GM19372 (cell line): ENCODE measurements at regions not wholly inside any gene's neighbourhood (a gene's known extent, or its start where the extent isn't known, plus 50 kb on each side); places are given as distances from the start of the nearest gene placed in this dataset.
"Not testable (repeated sequence)": the region's sequence is repeated elsewhere in the genome, so short reads cannot be mapped to it uniquely, and the experiment has no call there.

ENCODE experiments used
- ATAC-seq: cut with Tn5 transposase; IDR thresholded peaks from one replicate; pipeline ENCODE4 v1.9.1; 2021; ENCODE audit warnings: mild to moderate bottlenecking, low read depth, moderate library complexity; ENCODE audit not compliant: unreplicated experiment

DNA sequence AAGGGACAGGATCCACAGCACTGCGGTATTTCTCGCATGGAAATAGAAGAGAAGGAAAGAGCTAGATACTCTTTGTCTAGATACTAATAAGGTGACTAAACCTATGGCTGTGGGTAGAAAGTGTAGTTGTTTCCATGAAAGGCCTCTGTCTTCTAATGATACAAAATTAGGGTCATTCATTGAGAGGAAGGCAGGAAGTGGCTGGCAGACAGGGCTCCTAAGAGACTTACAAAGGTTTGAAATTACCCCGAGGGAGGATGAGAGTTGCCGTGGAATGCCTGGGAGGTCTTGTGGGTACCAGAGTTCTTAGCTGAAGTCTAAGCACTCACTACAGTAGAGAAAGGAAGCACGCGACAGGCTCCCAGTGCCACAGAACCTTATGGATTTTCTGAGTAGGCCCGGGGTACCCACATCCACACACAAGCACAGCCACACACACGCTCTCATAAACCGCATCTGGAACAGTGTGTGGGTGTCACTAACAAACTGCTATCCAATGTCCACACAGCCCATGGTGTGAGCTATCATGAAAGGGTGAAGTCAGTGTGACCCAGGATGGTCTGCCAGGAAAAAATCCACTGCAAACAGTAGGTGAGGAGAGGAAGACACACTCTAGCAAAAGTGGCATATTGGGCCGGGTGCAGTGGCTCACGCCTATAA is 221.4 kb downstream of the FAM43A start:
- ATAC-seq, result no peak

DNA sequence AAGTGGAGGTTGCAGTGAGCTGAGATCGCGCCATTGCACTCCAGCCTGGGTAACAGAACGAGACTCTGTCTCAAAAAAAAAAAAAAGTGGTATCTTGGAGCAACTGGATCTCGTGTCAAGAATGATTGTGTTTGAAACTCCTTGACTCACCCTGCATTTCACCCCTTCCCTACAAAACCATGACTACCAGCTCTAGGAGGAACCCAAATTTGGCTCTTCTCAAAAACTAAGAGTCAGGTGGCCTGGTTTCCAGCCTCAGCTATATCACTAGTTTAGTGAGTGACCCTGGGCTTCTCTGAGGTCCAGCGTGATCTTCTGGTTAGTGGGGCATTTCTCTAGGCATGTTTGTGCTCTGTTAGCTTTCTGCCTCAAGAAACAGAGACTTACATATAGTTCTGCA is 222.1 kb downstream of the FAM43A start:
- no peak for ATAC-seq

DNA sequence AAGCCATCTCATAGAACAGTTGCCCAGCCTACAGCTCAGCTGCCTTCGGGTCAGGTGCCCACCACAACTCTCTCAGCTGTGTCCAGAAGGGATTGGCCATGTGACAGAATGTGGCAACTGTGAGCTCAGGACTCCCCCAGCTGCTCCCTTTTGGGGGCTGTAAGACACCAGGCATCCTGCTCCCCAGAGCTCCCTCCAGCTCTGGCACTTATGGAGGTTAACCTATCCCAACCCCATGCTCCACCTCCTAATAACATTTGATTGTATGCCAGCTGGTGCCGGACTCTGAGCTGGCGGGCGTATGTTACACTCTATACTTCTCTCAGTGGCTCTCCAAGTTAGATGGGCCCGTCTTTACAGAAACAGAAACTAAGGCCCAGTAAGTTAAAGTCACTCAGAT is 222.8 kb downstream of the FAM43A start:
- no peak for ATAC-seq

DNA sequence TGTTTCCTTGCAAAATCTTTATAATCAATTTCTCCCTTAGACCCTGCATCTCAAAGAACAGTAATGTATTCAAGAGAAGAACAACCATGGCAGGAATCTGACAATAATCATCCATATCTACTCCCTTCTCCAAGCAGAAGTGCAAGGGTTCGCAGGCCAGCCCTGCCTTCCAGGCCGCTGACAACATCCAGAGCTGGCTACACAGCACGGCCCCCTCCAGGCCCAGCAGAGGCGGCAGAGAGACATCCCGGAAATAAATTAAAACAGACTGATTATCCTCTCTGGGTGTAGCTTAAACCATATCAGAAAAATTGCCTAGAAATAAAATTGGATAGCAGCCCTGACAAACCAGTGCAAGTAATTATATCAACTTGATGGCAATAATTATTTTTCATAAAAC is 223.3 kb downstream of the FAM43A start:
- no peak for ATAC-seq

DNA sequence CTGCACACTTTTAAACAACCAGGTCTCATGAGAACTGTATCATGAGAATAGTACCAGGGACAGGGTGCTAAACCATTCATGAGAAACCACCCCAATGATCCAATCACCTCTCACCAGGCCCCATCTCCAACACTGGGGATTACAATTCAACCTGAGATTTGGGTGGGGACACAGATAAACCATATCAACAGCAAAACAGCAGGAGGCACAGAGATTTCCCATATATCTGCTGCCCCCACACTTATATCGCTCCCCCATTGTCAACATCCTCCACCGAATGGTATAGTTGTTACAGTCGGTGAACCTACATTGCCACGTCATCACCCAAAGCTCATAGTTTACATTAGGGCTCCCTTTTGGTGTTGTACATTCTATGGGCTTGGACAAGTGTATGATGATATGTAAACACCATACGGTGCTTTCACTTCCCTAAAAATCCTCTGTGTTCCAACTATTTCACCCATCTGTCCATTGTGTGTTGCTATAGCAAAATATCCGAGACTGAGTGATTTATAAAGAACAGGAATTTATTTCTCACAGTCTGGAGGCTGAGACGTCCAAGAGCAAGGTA is 224.8 kb downstream of the FAM43A start:
- ATAC-seq, result no peak

DNA sequence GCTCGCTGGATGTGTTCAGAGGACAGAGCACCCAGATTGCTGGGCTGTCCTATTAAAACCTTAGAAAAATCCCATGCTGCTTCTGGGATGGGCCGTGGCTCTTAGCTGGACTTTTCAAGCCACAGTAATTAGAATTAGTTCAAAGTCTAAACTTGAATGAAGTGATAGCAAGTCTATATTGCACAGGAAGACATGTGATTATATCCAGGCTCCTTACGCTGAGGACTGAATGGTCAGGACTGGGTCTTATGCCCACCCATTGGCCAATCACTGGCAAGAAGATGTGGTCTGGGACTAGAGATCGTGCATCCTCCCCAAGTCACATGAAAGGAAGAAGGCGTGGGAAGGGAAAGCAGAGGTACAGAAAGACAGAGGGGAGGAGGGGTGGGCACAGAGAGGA is 227.6 kb downstream of the FAM43A start:
- ATAC-seq, result no peak

DNA sequence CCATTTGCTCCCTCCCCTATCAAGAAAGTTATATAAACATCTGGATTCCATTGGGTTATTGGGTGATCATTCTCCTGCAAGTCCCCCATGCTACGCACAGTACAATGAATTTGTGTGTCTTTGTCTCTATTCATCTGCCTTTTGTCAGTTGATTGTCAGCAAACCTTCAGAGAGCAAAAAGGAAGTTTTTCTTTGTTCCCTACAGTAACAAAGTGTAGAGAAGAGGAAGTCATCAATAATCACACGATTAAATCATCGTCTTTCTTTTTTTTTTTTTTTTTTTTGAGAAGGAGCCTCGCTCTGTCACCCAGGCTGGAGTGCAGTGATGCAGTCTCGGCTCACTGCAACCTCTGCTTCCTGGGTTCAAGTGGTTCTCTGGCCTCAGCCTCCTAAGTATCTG is 239.2 kb downstream of the FAM43A start:
- ATAC-seq, result not testable (repeated sequence)

DNA sequence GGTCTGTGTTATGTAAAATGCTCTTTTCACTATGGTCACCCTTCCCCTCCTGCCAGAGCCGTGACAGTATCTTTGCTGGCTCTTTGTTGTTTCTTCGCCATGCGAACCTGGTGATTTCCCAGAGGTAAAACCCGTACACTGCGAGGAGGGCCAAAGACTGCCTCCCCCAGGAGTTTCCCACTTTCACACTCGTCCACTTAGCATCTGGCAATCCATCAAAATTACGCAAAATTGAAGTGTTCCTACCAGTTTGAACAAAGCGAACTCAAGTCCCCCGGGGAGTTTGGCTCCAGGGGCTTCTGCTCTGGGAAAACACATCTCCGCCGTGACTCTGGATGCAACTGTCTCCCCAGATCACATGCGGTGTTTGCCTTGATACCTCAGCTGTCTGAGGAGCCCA is 239.9 kb downstream of the FAM43A start:
- no peak for ATAC-seq

DNA sequence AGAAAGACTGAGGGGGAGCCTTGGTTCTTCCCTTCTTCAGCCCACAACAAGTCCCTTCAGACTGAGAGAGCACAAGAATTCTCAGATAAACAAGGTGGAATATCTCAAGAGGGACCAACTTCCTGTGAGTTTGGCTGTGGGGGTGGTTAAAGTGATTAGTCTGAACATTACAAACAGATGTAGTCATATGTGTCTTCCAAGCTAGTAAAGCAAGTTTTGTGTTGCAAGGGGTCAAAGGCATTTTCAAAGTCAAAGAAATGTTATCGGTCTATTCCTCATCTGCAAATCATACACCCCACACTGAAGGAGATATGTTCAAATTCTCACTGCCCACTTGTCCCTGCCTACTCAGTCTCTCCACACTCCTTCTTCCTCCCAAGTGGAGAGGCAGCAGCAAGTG is 242.5 kb downstream of the FAM43A start:
- ATAC-seq, result no peak

DNA sequence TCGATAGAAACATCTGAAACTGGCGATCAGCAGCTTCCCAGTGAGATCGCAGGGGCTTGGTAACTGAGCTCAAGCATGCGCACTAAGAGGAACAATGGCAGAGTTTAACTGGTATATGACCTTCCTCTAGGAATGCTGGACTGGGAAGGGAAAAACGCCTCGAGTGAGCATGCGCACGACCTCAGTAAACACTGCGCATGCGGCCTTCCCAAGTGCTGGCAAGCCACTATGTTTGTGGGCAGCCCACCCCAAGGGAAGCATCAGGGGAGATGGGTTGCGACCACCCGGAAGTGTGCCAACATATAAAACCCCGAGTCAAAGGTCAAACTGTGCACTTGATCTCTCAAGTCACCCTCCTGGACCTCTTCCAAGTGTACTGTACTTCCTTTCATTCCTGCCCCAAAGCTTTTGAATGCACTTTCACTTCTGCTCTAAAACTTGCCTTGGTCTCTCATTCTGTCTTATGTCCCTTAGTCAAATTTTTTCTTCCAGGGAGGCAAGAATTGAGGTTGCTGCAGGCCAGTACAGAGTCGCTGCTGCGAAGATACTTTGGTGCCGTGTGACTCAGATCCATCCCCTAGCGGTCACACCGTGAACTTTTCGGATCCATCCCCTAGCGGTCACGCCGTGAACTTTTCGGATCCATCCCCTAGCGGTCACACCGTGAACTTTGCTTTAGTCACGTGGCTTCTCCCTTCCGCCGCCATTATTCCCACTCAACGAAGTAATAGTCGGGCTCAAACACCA is 243.3 kb downstream of the FAM43A start:
- no peak for ATAC-seq

DNA sequence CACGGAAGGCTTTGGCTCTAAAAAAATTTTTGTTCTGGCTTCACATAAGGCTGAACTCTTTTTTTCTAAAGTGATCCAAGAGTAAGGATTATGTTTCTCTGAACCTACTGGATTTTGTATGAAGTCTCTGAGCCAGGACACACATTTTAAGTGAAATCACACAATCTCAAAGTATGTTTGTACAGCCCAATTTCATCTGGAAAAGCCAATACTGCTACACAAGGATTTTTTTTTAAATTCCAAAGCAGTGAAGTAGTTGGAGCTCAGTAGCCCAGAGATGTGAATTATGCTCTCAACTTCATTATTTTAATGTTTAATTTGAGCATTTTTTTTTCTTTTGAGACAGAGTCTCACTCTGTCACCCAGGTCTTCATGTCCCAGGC is 243.9 kb downstream of the FAM43A start:
- ATAC-seq, result no peak

DNA sequence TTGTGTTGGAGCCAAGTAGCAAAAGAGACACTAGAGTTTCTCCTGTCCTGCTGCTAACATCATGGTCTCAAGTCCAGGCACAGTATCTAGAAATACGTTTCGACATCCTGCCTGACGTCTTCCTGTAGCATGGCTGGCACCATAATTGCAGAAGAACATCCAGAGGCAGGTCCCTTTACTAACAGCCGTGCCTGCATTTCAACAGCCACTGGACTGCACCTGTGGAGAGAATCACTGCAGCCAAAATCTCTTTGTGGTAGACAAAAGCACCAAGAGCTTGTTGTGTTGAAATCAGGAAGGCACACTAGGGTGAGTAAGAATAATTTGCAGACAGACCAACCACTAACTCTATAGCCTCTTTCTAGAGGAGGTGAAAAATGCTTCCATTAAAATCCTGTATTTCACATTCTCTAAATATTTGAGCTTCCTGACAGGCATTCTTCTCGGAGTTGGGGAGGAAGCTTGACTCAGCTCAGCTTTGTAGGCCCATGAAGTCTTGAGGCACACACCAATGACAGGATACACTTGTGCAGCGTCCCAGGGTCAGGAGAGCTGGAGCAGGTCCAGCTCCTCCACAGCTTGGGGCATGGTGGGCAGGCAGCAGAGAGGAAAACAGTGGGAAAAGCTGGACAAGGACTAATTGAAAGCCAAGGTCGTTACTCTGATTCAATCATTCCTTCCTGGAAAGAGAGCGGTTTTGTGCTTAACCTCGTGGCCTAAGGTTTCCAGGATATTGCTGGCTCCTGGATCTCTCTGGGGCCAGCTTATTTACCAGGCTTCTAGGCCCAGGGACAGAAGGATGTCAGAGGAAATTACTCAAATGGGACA is 244.9 kb downstream of the FAM43A start:
- ATAC-seq, result no peak

DNA sequence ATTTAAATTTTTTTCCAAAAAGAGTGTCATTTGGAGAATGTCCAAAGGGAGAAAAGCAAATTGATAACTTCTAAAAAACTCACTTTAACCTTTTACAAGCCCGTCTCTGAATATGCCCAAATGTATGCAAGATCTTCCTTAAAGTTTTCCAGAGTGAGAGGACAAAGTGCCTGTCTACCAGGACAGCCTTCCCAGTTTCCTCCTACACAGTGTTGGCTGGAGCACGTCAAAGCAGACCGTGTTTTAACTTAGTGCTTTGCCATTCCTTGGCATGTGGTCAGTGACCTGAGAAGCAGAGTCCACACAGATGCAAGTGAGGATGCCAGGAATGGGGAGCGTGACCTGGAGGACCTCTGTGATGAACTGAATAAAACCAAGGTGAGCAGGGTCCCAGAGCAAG is 245.7 kb downstream of the FAM43A start:
- ATAC-seq, result no peak

DNA sequence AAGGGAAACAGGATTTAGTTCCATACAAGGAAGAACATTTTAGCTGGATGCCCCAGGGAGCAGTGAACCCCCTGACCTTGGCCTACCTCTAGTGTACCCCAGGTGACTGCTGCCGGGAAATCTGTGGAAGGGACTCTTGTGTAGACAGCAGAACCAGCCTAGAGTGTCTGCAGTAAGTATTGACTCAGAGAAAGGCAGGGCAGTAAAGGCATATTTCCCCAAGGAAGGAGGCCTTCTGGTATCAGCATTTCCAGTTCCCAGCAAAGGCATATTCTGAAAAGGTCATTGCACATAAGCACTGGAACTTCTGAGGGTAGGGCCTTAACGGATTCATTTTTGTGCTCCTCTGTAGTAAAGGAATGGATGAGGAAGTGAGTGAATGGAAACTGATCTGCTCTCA is 246.2 kb downstream of the FAM43A start:
- no peak for ATAC-seq

DNA sequence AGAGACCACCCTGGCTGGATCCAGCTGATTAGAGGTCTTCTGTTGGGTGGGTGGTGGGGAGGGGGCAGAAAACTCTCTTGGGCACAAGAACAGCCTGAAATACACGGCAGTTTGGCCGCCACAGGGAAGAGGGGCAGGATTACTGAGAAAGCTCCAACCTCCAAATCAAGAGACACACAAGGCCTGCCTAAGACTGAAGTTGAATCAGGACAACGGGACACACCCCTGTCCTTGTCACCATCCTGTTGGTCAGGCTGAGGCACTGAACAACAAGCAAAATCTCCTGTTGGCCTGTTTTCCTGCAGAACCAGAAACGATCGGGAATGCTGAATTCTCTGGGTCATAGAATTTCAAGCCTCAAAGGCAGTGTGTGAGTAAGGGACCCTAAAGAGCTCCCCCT is 247.8 kb downstream of the FAM43A start:
- no peak for ATAC-seq

DNA sequence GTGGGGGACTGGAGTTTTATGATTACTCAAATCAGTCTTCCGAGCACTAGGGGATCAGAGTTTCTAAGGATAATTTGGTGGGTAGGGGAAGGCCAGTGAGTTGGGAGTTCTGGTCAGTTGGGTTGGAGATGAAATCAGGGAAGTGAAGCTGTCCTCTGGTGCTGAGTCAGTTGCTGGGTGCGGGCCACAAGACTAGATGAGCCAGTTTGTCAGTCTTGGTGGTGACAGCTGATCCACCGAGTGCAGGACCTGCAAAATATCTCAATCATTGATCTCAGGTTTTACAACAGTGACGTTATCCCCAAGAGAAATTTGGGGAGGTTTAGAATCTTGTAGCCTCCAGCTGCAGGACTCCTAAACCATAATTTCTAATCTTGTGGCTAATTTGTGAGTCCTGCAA is 249.4 kb downstream of the FAM43A start:
- no peak for ATAC-seq

DNA sequence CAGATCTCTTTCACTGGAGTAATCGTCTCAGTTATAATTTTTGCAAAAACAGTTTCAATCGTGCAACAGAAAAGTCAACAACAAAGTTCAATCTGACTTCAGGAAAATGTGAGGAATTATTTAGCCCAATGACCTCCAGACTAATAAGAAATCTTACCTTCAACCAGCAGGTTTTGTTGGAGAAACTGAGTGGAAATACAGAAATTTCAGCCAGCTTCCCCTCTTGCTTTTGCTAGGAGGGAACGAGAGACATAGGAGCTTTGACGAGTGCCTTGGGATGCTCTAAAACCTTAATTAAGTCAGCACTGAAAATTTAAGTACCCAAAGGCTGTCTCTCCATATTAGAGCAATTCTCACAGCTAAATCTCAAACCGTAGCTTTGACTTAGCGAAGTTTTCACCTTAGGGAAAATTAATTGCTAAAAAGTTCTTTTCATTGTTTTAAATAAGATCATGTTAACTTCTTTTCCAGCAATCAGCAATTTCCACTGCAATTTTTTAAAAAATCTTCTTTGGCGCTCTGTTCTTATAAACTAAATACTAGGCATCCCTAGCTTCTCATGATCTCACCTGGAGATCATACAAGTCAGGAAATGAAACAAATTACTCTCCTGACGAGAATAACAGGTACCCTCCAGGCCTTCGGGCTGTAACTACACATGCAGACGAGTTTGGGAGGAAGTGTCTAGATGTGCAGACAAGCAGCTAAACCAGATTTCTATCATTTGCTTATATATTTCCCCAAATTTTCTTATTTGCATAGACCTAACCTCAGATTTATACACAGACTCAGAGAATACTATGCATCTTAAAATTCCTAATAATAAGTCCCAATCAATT is 250.2 kb downstream of the FAM43A start:
- ATAC-seq, result no peak

DNA sequence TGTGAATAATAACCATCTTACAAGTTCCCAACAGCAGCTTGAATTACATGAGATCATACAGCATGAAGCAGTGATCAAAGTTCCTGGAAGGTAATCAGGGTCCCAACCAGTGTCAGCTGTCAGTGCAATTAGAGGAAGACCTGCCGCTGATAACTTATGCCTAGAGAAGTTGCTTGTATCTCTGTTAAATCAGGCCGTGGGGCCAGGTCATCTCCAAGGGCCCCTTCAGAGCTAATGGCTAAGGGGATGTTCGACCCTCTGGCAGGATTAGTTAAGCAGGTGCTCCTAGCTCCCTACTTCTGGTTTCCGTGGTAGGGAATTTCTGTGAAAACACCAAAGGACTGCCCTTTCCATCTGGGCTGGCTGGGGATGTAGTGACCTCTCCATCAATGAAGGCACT is 251.0 kb downstream of the FAM43A start:
- no peak for ATAC-seq

DNA sequence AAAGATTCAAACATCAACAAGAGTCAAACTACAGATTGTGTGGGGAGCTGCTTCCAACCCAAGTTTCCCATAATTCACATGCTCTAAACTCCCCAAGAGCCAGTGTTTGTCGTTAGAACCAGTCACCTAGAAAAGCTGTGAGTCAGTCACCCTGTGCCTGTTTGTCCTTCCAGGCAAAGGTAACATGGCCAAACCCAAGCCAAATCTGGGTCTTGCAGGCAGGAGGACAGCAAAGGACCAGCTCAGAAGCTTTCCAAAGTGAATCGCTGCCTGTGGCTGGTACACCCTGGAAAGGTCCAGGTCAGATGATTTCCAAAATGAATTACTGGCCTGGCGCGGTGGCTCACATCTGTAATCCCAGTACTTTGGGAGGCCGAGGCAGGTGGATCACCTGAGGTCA is 251.5 kb downstream of the FAM43A start:
- ATAC-seq, result no peak

DNA sequence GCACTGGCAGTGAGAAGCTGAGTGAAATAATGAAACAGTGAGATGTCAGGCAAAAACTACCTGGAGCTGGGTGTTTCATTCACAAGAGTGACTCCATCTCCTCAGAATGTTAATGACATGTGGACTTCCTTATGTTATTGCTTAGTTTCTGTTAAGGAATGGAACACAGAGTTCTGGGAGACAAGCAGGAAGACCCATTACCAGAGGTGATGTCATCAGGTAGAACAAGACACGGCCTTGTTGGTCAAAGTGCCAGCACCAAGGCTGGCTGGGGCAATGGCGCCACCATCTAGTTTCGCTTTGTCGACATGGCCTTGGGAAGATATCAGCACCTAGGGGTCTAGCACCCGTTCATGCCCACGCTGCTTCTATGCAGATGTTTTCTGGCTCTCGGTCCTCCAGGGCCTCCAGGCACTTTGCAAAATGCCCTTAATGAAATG is 252.2 kb downstream of the FAM43A start:
- ATAC-seq, result no peak
